Esophagus squamous epithelium (tissue), 4 donors: ENCODE measurements at regions not wholly inside any gene's neighbourhood (a gene's known extent, or its start where the extent isn't known, plus 50 kb on each side); places are given as distances from the start of the nearest gene placed in this dataset.

Experiments used
- POLR2A ChIP-seq, 4 donors: fragments of 450-650 bp; IDR thresholded peaks; one replicate each; pipeline ENCODE4 v1.6.1; 2017; ENCODE audit warnings: antibody characterized with exemption in 4 of 4, mild to moderate bottlenecking in 4 of 4, moderate library complexity in 3 of 4
- TF ChIP-seq, protein P1 (sequence below), 6 experiments: fragments of 450-650 bp in 4 of 6; fragments of 200-600 bp in 2 of 6; sonication (generic) in 2 of 6; IDR thresholded peaks; one replicate each; pipeline ENCODE4 v1.5.1; 2016 to 2019; ENCODE audit warnings: antibody characterized with exemption in 6 of 6, mild to moderate bottlenecking in 4 of 6, moderate library complexity in 4 of 6

DNA sequence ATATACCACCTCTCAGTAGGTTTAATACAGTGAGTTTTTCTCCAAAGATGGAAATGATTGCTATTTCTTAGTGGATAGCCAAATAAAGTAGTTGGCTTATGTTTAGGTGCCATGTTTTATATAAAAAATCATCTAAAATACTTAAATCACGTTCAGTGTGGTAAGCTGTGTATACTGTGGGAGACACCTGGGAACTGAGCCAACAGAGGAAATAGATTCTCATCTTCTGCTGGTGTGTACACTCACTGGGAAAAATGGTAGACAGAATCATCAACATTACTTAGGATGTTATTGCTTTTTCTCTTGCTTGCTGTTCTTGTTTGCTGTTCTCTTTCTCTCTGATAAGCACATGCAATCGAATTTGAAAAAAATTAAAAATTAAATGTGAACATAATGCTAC is 112.6 kb upstream of the MB21D2 start:
- no peak for TF ChIP-seq POLR2A (IDR thresholded peaks at IDR 0.05)
- TF ChIP-seq, protein P1, sequence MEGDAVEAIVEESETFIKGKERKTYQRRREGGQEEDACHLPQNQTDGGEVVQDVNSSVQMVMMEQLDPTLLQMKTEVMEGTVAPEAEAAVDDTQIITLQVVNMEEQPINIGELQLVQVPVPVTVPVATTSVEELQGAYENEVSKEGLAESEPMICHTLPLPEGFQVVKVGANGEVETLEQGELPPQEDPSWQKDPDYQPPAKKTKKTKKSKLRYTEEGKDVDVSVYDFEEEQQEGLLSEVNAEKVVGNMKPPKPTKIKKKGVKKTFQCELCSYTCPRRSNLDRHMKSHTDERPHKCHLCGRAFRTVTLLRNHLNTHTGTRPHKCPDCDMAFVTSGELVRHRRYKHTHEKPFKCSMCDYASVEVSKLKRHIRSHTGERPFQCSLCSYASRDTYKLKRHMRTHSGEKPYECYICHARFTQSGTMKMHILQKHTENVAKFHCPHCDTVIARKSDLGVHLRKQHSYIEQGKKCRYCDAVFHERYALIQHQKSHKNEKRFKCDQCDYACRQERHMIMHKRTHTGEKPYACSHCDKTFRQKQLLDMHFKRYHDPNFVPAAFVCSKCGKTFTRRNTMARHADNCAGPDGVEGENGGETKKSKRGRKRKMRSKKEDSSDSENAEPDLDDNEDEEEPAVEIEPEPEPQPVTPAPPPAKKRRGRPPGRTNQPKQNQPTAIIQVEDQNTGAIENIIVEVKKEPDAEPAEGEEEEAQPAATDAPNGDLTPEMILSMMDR (IDR thresholded peaks at IDR 0.05): no peak
